Activated naive CD4-positive, alpha-beta T cell treated with anti-CD3 and anti-CD28 coated beads for 36 hours (primary cell): ENCODE measurements at regions not wholly inside any gene's neighbourhood (a gene's known extent, or its start where the extent isn't known, plus 50 kb on each side); places are given as distances from the start of the nearest gene placed in this dataset.
"Not testable (repeated sequence)": the region's sequence is repeated elsewhere in the genome, so short reads cannot be mapped to it uniquely, and the experiment has no call there.

Source experiments
- CTCF ChIA-PET: fragments of 350-600 bp; sonication (Branson Sonifier 250); formaldehyde crosslinking; loops from one replicate; lab custom pipeline; 2021; ENCODE audit warnings: antibody characterized with exemption; lab: Charles Lee
- DNase-seq: peaks from one replicate; pipeline ENCODE4 v3.0.0-alpha.2; 2020
- H3K27ac Mint-ChIP-seq: one replicate; pipeline ENCODE4 v1.8.0; 2021; ENCODE audit warnings: mild to moderate bottlenecking, mixed read lengths
- H3K27me3 Mint-ChIP-seq: one replicate; pipeline ENCODE4 v1.8.0; 2021; ENCODE audit warnings: low read depth, mixed read lengths
- H3K36me3 Mint-ChIP-seq: one replicate; pipeline ENCODE4 v1.8.0; 2021; ENCODE audit warnings: low read depth, mixed read lengths
- H3K4me1 Mint-ChIP-seq: one replicate; pipeline ENCODE4 v1.8.0; 2021; ENCODE audit warnings: low read depth, mixed read lengths
- H3K4me3 Mint-ChIP-seq: one replicate; pipeline ENCODE4 v1.8.0; 2021; ENCODE audit warnings: mild to moderate bottlenecking, moderate library complexity, mixed read lengths
- H3K9me3 Mint-ChIP-seq: one replicate; pipeline ENCODE4 v1.8.0; 2021; ENCODE audit warnings: mixed read lengths
- intact Hi-C: fragments of 100-400 bp; cut with micrococcal nuclease; formaldehyde crosslinking; loops from one replicate; pipeline ENCODE4 v1.15.1; 2023

DNA sequence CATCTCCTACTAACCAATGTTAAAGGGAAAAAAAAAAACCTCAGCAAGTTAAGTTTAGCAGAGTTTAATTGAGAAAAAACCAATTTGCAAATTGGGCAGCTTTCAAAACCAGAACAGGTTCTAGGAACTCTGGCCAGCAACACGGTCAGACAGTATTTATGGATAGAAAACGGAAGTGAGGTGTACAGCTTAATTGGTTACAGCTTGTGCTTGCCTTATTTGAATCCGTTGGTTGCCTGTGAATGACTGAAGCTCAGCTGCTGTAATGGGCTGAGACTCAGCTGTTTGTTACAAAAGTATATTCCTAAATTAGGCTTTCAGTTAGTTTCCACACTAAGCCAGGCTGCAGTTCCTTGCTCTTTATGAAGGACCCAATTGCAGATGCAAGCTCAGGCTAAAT lies 217.0 kb downstream of the SREK1 start:
- peaks cover 9% of the 10 kb centered on the region for H3K27me3 Mint-ChIP-seq

DNA sequence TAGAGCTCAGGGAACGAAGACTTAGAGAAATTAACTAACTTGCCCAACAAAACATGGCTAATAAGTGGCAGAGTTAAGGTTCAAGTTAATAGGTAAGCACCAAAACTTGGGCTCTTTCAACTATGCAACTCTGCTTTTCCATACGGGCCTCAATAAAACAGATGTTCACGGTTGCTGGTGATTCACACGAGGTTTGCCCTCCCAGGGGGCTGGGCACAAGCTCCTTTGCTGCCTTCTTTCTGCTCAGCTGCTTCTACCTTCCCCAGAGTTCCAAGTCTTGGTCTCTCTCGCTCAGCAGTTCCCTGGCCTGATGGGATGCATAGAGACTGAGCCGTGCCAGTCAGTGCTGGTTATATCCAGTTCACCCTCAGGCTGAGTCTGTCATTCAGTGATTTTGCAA lies 217.9 kb downstream of the SREK1 start:
- CTCF ChIA-PET = interaction anchor here (0.6 to 1.9 kb wide), 2 partner anchors 56 to 175 kb away, joined by 3 to 5 read pairs; no protein-coding TSS in a partner anchor
- no peak overlapping the region for H3K27ac Mint-ChIP-seq
- H3K27me3 Mint-ChIP-seq = peaks cover 11% of the 10 kb centered on the region
- H3K4me3 Mint-ChIP-seq = no peak overlapping the region
- H3K9me3 Mint-ChIP-seq = no peaks in the 10 kb centered on the region
- no peaks in the 10 kb centered on the region for H3K4me1 Mint-ChIP-seq
- H3K36me3 Mint-ChIP-seq = no peaks in the 10 kb centered on the region
- no peak for DNase-seq
- intact Hi-C loops = no loop called here

More for the DNA sequence above, 217.0 kb downstream of the SREK1 start:
- Mint-ChIP-seq H3K4me3 (no peak overlapping the region), H3K9me3 (no peaks in the 10 kb centered on the region), H3K27ac (no peak overlapping the region), H3K4me1 (no peaks in the 10 kb centered on the region), H3K36me3 (no peaks in the 10 kb centered on the region)
- DNase-seq = no peak
- intact Hi-C loops = no loop called here
- CTCF ChIA-PET = interaction anchor here (0.6 to 1.9 kb wide), 2 partner anchors 20 to 55 kb away, joined by 3 to 5 read pairs; no protein-coding TSS in a partner anchor

DNA sequence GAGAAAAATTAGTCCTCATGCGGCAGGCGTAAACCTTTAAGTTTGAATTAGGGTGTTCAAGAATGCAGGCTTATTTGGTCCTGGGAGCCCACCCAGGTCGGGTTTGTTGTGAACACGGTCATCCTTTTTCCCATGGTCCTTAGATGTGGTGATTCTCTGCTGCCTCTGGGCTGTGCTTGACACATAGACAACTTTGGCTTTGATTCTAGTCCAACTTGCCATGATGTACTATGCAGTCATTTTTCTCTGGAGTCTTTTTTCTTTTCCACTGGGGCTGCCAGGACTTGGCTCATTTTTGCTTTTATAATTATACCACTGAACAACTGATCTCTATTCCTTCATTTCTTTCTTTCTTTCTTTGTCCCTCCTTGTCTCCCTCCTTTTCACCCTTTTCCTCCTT lies 218.6 kb downstream of the SREK1 start:
- no peaks in the 10 kb centered on the region for H3K36me3 Mint-ChIP-seq
- H3K4me3 Mint-ChIP-seq = no peak overlapping the region
- intact Hi-C loops = no loop called here
- H3K9me3 Mint-ChIP-seq = no peaks in the 10 kb centered on the region
- CTCF ChIA-PET = no interaction called here
- peaks cover 12% of the 10 kb centered on the region for H3K27me3 Mint-ChIP-seq
- H3K27ac Mint-ChIP-seq = no peak overlapping the region
- no peak for DNase-seq
- H3K4me1 Mint-ChIP-seq = no peaks in the 10 kb centered on the region

DNA sequence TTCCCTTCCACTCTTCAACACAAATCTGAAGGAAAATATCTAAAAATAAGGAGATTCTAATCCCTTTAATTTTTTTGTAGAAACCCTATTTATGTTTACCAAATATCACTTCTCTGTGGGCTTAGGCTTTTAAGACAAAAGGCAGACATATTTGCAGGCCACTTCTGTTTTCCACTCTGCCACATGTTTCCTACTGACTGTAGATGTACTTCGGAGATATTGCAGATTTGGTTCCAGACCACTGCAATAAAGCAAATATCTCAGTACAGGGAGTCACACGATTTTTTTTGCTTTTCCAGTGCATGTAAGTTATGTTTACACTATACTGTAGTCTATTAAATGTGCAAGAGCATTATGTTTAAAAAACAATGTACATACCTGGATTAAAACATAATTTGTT lies 219.0 kb downstream of the SREK1 start:
- intact Hi-C loops = no loop called here
- H3K27ac Mint-ChIP-seq = no peak overlapping the region
- CTCF ChIA-PET = no interaction called here
- H3K9me3 Mint-ChIP-seq = no peaks in the 10 kb centered on the region
- no peak for DNase-seq
- H3K36me3 Mint-ChIP-seq = no peaks in the 10 kb centered on the region
- peaks cover 12% of the 10 kb centered on the region for H3K27me3 Mint-ChIP-seq
- no peaks in the 10 kb centered on the region for H3K4me1 Mint-ChIP-seq
- H3K4me3 Mint-ChIP-seq = no peak overlapping the region

DNA sequence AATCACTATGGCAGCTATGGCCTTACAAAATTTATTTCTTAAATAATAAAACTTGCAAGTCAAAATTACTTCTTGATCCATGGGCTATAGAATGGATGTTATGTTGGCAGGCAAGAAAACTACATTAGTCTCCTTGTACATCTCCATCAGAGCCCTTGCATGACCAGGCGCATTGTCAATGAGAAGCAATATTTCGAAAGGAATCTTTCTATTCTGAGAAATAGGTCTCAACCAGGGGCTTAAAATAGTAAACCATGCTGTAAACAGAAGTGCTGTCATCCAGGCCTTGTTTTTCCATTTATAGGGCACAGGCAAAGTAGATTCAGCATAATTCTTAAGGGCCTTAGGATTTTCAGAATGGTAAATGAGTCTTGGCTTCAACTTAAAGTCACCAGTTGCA lies 220.1 kb downstream of the SREK1 start:
- H3K9me3 Mint-ChIP-seq = no peaks in the 10 kb centered on the region
- H3K4me3 Mint-ChIP-seq = no peak overlapping the region
- H3K36me3 Mint-ChIP-seq = no peaks in the 10 kb centered on the region
- peaks cover 18% of the 10 kb centered on the region for H3K27me3 Mint-ChIP-seq
- CTCF ChIA-PET = no interaction called here
- no peaks in the 10 kb centered on the region for H3K4me1 Mint-ChIP-seq
- DNase-seq = no peak
- no peak overlapping the region for H3K27ac Mint-ChIP-seq
- intact Hi-C loops = no loop called here

DNA sequence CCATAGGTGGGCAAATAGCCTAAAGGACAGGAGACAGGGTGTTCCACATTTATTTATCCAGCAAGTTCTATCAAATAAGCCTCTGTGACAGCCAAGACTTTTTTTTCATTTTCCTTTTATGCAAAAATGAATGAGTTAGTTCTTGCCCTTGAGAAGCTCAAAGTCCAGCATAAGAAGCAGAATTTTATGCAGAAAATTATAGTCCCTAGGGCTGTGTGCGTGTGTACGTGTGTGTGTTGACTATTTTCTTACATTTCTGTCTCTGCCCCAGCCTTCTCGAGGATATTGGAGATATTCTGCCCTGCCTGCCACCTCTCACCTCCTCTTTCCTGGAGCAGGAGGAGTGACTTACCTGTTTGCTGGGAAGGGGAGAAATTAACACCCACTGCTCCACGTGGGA lies 221.9 kb downstream of the SREK1 start:
- Mint-ChIP-seq H3K4me1 (no peaks in the 10 kb centered on the region), H3K9me3 (no peaks in the 10 kb centered on the region), H3K27ac (no peak overlapping the region), H3K36me3 (no peaks in the 10 kb centered on the region), H3K27me3 (peaks cover 21% of the 10 kb centered on the region), H3K4me3 (no peak overlapping the region)
- CTCF ChIA-PET = interaction anchor here (1.0 to 3.4 kb wide), 2 partner anchors 11 to 60 kb away, joined by 4 to 16 read pairs; no protein-coding TSS in a partner anchor
- intact Hi-C loops = no loop called here
- DNase-seq = no peak

DNA sequence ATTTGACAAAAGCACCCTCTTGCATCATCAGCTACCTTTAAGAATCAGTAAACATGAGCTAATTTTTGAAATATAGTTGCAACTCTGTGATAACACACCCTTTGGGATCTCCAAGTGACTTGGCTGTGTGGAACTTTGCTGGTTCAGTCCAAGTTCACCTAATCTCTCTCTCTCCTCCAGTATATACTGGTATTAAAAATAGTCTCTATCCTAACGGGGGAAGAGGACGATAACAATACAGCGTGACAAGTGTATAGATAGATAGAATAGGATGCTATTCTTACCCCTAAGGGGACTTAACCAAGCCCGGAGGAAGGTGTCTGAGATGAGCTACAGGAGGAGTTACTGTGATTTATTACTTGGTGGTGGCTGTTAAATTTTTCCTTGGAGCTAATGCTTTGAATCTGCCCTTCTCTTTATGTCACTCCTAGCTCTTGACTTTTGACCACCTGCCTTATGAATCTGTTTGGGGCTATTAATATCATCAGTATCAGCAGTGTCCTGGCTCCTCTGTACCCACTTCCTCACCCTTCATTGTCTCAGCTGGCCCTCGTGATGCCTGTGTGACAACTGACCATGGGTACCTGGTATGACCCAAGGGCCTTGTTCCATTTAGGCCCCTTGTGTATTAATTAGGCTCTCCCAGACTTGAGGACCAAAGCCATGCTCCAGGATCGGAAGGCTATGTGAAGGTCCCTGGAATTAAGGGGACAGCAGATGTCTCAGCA lies 223.9 kb downstream of the SREK1 start:
- Mint-ChIP-seq H3K27ac (no peak overlapping the region), H3K36me3 (no peaks in the 10 kb centered on the region), H3K4me3 (no peak overlapping the region), H3K27me3 (peaks cover 15% of the 10 kb centered on the region), H3K4me1 (no peaks in the 10 kb centered on the region), H3K9me3 (no peaks in the 10 kb centered on the region)
- no peak for DNase-seq
- CTCF ChIA-PET = interaction anchor here (0.6 to 3.4 kb wide), 2 partner anchors 13 to 62 kb away, joined by 3 to 16 read pairs; no protein-coding TSS in a partner anchor
- intact Hi-C loops = no loop called here

DNA sequence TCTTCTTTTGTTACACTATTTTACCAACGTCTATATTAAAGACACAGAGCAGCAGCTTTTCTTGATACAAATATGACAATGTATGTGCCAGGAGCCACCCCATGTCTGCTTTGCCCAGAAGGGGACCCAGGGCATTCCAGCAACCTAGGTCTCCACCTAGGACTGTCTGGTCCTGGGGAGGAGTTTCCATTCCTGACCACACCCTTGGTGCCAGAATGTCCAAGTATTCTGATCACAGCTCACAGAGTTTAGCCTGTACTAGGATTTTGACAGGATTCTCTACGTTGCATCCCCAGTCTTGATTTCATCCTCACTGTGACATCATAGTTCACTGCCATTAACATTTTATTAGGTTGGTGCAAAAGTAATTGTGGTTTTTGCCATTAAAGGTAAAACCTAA lies 224.7 kb downstream of the SREK1 start:
- CTCF ChIA-PET = interaction anchor here (3.4 kb wide), 1 partner anchor 62 kb away, joined by 16 read pairs; no protein-coding TSS in a partner anchor
- DNase-seq = no peak
- Mint-ChIP-seq H3K27ac (no peak overlapping the region), H3K36me3 (no peaks in the 10 kb centered on the region), H3K4me3 (no peak overlapping the region), H3K27me3 (peaks cover 15% of the 10 kb centered on the region), H3K4me1 (no peaks in the 10 kb centered on the region), H3K9me3 (no peaks in the 10 kb centered on the region)
- intact Hi-C loops = no loop called here

DNA sequence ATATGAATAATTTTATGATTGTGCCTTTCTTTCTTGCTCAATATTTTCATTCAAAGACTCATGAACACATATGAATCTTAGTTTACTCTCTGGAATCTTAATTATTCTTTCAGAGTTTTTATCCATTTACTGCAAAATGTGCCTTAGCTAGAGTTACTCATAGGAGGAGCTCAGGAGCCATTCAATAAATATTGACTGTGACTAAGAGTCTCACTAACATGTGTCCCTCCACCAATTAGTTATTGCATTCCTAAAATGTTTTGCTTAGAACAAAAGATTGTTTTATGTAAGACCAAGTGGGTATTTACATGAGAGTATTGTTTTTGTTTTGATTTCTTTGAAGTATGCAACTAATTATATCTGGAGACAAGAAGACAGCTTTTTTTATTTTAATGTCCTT lies 218.4 kb upstream of the MAST4 start:
- Mint-ChIP-seq H3K9me3 (peaks cover 6% of the 10 kb centered on the region), H3K4me1 (no peaks in the 10 kb centered on the region), H3K4me3 (no peak overlapping the region), H3K27me3 (peaks cover 14% of the 10 kb centered on the region), H3K36me3 (no peaks in the 10 kb centered on the region), H3K27ac (no peak overlapping the region)
- CTCF ChIA-PET = no interaction called here
- DNase-seq = no peak
- intact Hi-C loops = no loop called here

DNA sequence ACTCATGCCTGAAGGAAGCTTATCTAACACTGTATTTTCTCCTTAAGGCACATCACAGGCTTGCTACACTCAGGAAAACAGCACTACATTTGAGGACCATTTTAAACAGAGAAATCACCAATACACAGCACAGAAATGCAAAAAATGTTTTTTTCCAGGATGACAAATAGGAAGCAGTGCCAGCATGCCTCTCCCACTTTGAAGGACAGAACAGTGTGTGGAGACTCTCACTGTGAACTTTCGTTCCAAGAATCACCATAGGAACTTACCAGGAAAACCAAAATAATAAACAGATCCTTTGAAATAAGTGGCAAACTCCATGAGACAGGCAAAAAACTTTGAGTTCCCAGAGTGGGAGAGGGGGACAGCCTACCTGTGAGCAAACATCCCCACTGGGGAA lies 217.8 kb upstream of the MAST4 start:
- Mint-ChIP-seq H3K9me3 (peaks cover 6% of the 10 kb centered on the region), H3K4me3 (no peak overlapping the region), H3K4me1 (no peaks in the 10 kb centered on the region), H3K36me3 (no peaks in the 10 kb centered on the region), H3K27me3 (peaks cover 14% of the 10 kb centered on the region), H3K27ac (no peak overlapping the region)
- CTCF ChIA-PET = no interaction called here
- intact Hi-C loops = no loop called here
- DNase-seq = no peak

DNA sequence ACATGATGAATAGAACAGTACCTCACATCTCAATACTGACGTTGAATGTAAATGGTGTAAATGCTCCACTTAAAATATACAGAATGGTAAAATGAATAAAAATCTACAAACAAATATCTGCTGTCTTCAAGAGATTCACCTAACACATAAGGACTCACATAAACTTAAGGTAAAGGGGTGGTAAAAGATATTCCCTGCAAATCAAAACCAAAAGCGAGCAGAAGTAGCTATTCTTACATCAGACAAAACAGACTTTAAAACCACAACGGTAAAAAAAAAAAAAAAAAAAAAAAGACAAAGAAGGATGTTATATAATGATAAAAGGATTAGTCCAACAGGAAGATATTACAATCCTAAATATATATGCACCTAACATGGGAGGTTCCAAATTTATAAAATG lies 214.0 kb upstream of the MAST4 start:
- H3K27ac Mint-ChIP-seq = no peak overlapping the region
- peaks cover 6% of the 10 kb centered on the region for H3K9me3 Mint-ChIP-seq
- H3K4me1 Mint-ChIP-seq = no peaks in the 10 kb centered on the region
- intact Hi-C loops = no loop called here
- CTCF ChIA-PET = no interaction called here
- H3K36me3 Mint-ChIP-seq = no peaks in the 10 kb centered on the region
- no peak for DNase-seq
- H3K27me3 Mint-ChIP-seq = peaks cover 10% of the 10 kb centered on the region
- no peak overlapping the region for H3K4me3 Mint-ChIP-seq

DNA sequence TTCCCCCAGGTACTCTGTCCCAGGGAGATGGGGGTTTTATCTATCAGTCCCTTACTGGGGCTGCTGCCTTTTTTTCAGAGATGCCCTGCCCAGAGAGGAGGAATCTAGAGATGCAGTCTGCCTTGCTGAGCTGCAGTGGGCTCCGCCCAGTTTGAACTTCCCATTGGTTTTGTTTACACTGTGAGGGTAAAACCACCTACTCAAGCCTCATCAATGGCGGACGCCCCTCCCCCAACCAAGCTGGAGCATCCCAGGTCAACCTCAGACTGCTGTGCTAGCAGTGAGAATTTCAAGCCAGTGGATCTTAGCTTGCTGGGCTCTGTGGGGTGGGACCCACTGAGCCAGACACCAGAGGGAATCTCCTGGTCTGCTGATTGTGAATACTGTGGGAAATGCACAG lies 191.0 kb upstream of the MAST4 start:
- CTCF ChIA-PET, intact Hi-C loops, H3K9me3 Mint-ChIP-seq, H3K27ac Mint-ChIP-seq, DNase-seq, H3K4me1 Mint-ChIP-seq, H3K36me3 Mint-ChIP-seq, H3K4me3 Mint-ChIP-seq: not testable (repeated sequence)
- H3K27me3 Mint-ChIP-seq = peaks cover 13% of the 10 kb centered on the region

DNA sequence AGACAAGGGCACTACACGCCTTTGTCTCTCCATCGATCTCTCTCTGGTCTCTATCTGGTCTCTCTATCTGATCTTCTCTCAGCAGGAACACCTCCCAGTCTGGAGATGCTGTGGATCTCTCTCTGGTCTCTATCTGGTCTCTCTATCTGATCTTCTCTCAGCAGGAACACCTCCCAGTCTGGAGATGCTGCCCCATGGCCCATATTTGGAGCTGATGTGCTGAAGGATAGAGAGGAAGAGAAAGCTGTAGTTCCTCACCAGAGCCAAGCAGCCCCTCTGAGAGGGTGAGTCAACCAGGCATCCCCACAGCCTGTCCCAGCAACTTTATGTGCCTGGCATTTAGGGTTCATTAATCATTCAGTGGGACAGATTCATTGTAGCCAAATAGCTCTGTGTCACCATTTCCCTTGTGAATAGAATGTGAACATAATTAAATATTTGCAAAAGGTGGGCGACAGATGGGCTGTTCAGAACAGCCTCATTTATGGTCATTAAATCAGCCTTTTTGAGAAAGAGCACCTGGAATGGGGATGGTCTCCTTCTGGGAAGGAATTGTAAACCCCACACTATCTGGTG lies 189.3 kb upstream of the MAST4 start:
- Mint-ChIP-seq H3K4me1 (no peaks in the 10 kb centered on the region), H3K27ac (no peak overlapping the region), H3K9me3 (no peaks in the 10 kb centered on the region), H3K36me3 (no peaks in the 10 kb centered on the region), H3K27me3 (peaks cover 13% of the 10 kb centered on the region), H3K4me3 (no peak overlapping the region)
- CTCF ChIA-PET = no interaction called here
- intact Hi-C loops = no loop called here
- no peak for DNase-seq
